ENCODE measurements at regions not wholly inside any gene's neighbourhood (a gene's known extent, or its start where the extent isn't known, plus 50 kb on each side); places are given as distances from the start of the nearest gene placed in this dataset.

DNA sequence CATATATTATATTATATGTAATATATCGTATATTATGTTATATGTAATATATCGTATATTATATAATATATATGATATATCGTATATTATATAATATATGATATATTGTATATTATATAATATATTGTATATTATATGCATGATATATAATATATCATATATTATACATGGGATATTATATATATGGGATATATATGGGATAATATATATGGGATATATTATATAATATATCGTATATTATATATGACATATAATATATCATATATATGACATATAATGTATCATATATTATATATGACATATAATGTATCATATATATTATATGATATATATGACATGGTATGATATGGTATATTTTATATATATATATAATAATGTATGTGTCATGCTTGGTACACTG is 79.5 kb upstream of the CALM2 start:
- peaks cover 0 to 8% of the 10 kb centered on the region in 2 experiments for H3K4me1 ChIP-seq (ENCODE audit: control insufficient read depth in 1 of 2, insufficient read depth in 1 of 2, low read depth in 1 of 2, low read length in 1 of 2)
- no peaks in the 10 kb centered on the region for H3K27me3 ChIP-seq
- no peak overlapping the region for H3K4me3 ChIP-seq (ENCODE audit: low read depth in 1 of 2, low read length in 1 of 2)
- H3K36me3 ChIP-seq, result no peaks in the 10 kb centered on the region
- no peak overlapping the region for H3K27ac ChIP-seq
- TF ChIP-seq CTCF (IDR thresholded peaks at IDR 0.05), result no peak
- H3K9me3 ChIP-seq, result no peaks in the 10 kb centered on the region

GRCh38 chr2:47254464-47254863 is 78.2 kb upstream of the CALM2 start:
- Histone ChIP-seq H3K27ac (no peak overlapping the region), H3K36me3 (no peaks in the 10 kb centered on the region), H3K9me3 (no peaks in the 10 kb centered on the region), H3K4me1 (ENCODE audit: control insufficient read depth in 1 of 2, insufficient read depth in 1 of 2, low read depth in 1 of 2, low read length in 1 of 2) (no peaks in the 10 kb centered on the region), H3K27me3 (no peaks in the 10 kb centered on the region), H3K4me3 (ENCODE audit: low read depth in 1 of 2, low read length in 1 of 2) (no peak overlapping the region)
- TF ChIP-seq CTCF (IDR thresholded peaks at IDR 0.05), result no peak

DNA sequence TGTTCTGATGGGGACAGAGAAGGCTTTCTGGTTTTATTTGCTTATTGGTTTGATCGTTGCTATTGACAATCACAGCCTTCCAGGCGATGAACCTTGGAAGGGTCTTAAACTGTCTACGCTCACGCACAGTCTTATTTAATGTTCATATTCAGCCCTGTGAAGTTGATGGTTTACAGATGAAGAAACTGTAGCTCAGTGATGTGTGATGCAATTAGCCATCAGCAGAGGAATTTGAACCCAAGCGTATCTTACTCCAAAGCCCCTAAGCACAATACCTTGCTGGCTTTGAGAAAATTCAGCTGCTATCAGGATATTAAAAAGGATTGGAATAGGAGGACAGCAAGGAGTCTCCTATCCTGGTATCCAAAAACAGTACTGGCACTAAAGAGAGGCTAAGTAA is 77.1 kb upstream of the CALM2 start:
- no peak overlapping the region for H3K27ac ChIP-seq
- no peaks in the 10 kb centered on the region for H3K36me3 ChIP-seq
- no peak for TF ChIP-seq CTCF (IDR thresholded peaks at IDR 0.05)
- no peak overlapping the region for H3K4me3 ChIP-seq (ENCODE audit: low read depth in 1 of 2, low read length in 1 of 2)
- H3K4me1 ChIP-seq (ENCODE audit: control insufficient read depth in 1 of 2, insufficient read depth in 1 of 2, low read depth in 1 of 2, low read length in 1 of 2), result no peaks in the 10 kb centered on the region
- H3K9me3 ChIP-seq, result no peaks in the 10 kb centered on the region
- H3K27me3 ChIP-seq, result no peaks in the 10 kb centered on the region

DNA sequence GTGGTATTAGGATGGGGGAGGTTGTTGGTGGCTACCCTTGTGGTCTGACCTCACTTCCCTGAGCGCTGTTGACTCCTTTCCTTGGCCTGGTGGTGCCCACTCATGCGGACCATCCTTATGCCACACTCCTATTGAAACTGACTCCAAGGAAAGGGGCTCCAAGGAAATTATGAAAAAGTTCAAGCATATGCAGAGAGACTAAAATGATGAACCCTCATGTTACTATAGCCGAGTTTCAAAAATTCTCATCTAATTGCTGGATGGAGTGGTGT is 75.0 kb upstream of the CALM2 start:
- no peaks in the 10 kb centered on the region for H3K36me3 ChIP-seq
- no peak overlapping the region for H3K4me3 ChIP-seq (ENCODE audit: low read depth in 1 of 2, low read length in 1 of 2)
- H3K27ac ChIP-seq, result no peak overlapping the region
- no peaks in the 10 kb centered on the region for H3K4me1 ChIP-seq (ENCODE audit: control insufficient read depth in 1 of 2, insufficient read depth in 1 of 2, low read depth in 1 of 2, low read length in 1 of 2)
- H3K9me3 ChIP-seq, result no peaks in the 10 kb centered on the region
- no peak for TF ChIP-seq CTCF (IDR thresholded peaks at IDR 0.05)
- no peaks in the 10 kb centered on the region for H3K27me3 ChIP-seq

DNA sequence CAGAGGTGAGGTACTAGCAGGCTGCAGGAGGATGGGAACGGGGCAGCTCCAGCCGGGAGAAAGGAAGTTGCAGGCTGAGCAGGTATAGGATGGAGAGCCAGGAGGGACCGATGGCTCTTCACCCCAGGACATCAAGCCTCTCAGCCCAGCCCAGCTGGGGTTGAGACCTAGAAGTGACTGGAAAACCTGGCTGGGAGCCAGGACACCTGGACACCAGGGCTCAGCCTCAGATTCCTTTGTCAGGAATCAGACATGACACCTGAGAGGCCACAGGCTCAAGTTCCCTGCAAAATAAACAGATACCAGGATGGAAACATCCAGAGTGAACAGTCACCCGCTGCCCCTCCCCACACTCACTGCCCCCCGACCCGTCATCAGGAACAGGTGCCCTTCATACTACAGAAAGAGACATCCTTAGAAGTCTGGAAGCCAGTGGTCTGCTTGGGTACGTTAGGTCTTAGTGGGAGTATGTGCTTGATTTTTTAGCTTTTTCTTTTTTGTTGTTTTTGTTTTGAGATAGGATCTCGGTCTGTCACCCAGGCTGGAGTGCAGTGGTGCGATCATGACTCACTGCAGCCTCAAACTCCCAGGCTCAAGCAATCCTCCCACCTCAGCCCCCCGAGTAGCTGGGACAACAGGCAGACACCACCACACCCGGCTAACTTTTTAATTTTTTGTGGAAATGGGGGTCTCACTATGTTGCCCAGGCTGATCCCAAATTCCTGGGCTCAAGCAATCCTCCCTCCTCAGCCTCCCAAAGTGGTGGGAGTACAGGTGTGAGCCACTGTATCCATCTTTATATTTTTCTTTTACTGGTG is 74.5 kb upstream of the CALM2 start:
- H3K9me3 ChIP-seq, result no peaks in the 10 kb centered on the region
- H3K4me3 ChIP-seq (ENCODE audit: low read depth in 1 of 2, low read length in 1 of 2), result no peak overlapping the region
- TF ChIP-seq CTCF (IDR thresholded peaks at IDR 0.05), result no peak
- no peak overlapping the region for H3K27ac ChIP-seq
- no peaks in the 10 kb centered on the region for H3K36me3 ChIP-seq
- no peaks in the 10 kb centered on the region for H3K4me1 ChIP-seq (ENCODE audit: control insufficient read depth in 1 of 2, insufficient read depth in 1 of 2, low read depth in 1 of 2, low read length in 1 of 2)
- H3K27me3 ChIP-seq, result no peaks in the 10 kb centered on the region
